ENCODE measurements at regions not wholly inside any gene's neighbourhood (a gene's known extent, or its start where the extent isn't known, plus 50 kb on each side); places are given as distances from the start of the nearest gene placed in this dataset.
"Not testable (repeated sequence)": the region's sequence is repeated elsewhere in the genome, so short reads cannot be mapped to it uniquely, and the experiment has no call there.

GRCh38 chr5:125660231-125660895 lies 762.8 kb upstream of the GRAMD2B start:
- DNase-seq, result no peak

- no peak for DNase-seq
Observed at GRCh38 chr5:125661584-125661983, 761.6 kb upstream of the GRAMD2B start.

- no peak for DNase-seq
Observed at GRCh38 chr5:125668884-125669283, 754.3 kb upstream of the GRAMD2B start.

GRCh38 chr5:125673359-125673950 lies 749.8 kb upstream of the GRAMD2B start:
- DNase-seq, result no peak

- no peak for DNase-seq
Observed at GRCh38 chr5:125679522-125679921, 743.7 kb upstream of the GRAMD2B start.

- DNase-seq, result no peak
Observed at GRCh38 chr5:125683669-125684068, 739.5 kb upstream of the GRAMD2B start.

- DNase-seq, result no peak
Observed at GRCh38 chr5:125685771-125686170, 737.4 kb upstream of the GRAMD2B start.

GRCh38 chr5:125691738-125692530 lies 731.3 kb upstream of the GRAMD2B start:
- DNase-seq, result not testable (repeated sequence)

- no peak for DNase-seq
Observed at GRCh38 chr5:125695996-125696655, 727.1 kb upstream of the GRAMD2B start.

- no peak for DNase-seq
Observed at GRCh38 chr5:125696762-125697161, 726.4 kb upstream of the GRAMD2B start.

GRCh38 chr5:125698420-125698819 lies 724.8 kb upstream of the GRAMD2B start:
- no peak for DNase-seq

GRCh38 chr5:125699860-125700259 lies 723.3 kb upstream of the GRAMD2B start:
- no peak for DNase-seq

- no peak for DNase-seq
Observed at GRCh38 chr5:125700380-125700861, 722.8 kb upstream of the GRAMD2B start.

GRCh38 chr5:125703616-125704015 lies 719.6 kb upstream of the GRAMD2B start:
- DNase-seq, result no peak

GRCh38 chr5:125704888-125705287 lies 718.3 kb upstream of the GRAMD2B start:
- DNase-seq, result no peak

- no peak for DNase-seq
Observed at GRCh38 chr5:125708583-125708982, 714.6 kb upstream of the GRAMD2B start.

GRCh38 chr5:125710745-125711144 lies 712.5 kb upstream of the GRAMD2B start:
- no peak for DNase-seq

- DNase-seq, result no peak
Observed at GRCh38 chr5:125712397-125712796, 710.8 kb upstream of the GRAMD2B start.

GRCh38 chr5:125713109-125713805 lies 710.0 kb upstream of the GRAMD2B start:
- DNase-seq, result no peak

GRCh38 chr5:125715216-125715615 lies 708.0 kb upstream of the GRAMD2B start:
- DNase-seq, result no peak

GRCh38 chr5:125717209-125717608 lies 706.0 kb upstream of the GRAMD2B start:
- no peak for DNase-seq

GRCh38 chr5:125719681-125720347 lies 703.4 kb upstream of the GRAMD2B start:
- no peak for DNase-seq

Measured in stimulated activated CD4-positive, alpha-beta T cell treated with anti-CD3 and anti-CD28 coated beads, Interleukin-2, amount 100 ng/mL, for 24 hours (primary cell).